ENCODE measurements at regions not wholly inside any gene's neighbourhood (a gene's known extent, or its start where the extent isn't known, plus 50 kb on each side); places are given as distances from the start of the nearest gene placed in this dataset.
"Not testable (repeated sequence)": the region's sequence is repeated elsewhere in the genome, so short reads cannot be mapped to it uniquely, and the experiment has no call there.

GRCh38 chr3:190972840-190973270, 110.4 kb upstream of the GMNC start:
- no peaks in the 10 kb centered on the region for H3K36me3 ChIP-seq
- no peaks in the 10 kb centered on the region for H3K4me1 ChIP-seq
- no peaks in the 10 kb centered on the region for H3K27me3 ChIP-seq
- TF ChIP-seq CTCF (IDR thresholded peaks at IDR 0.05), result no peak
- no peak overlapping the region for H3K27ac ChIP-seq
- no peak overlapping the region for H3K4me3 ChIP-seq
- ATAC-seq, result no peak
- no peak for DNase-seq
- intact Hi-C loops (cut with DNase I), result no loop called here
- no peaks in the 10 kb centered on the region for H3K9me3 ChIP-seq

- Histone ChIP-seq H3K4me1 (no peaks in the 10 kb centered on the region), H3K27ac (no peak overlapping the region), H3K27me3 (no peaks in the 10 kb centered on the region), H3K4me3 (no peak overlapping the region), H3K9me3 (no peaks in the 10 kb centered on the region), H3K36me3 (no peaks in the 10 kb centered on the region)
- no peak for DNase-seq
- ATAC-seq, result no peak
- TF ChIP-seq CTCF (IDR thresholded peaks at IDR 0.05), result no peak
- intact Hi-C loops (cut with DNase I), result no loop called here
These were observed 109.7 kb upstream of the GMNC start for GRCh38 chr3:190972196-190972595.

GRCh38 chr3:190970560-190970959, 108.1 kb upstream of the GMNC start:
- ATAC-seq, result no peak
- H3K4me3 ChIP-seq, result no peak overlapping the region
- no peak overlapping the region for H3K27ac ChIP-seq
- DNase-seq, result no peak
- no peak for TF ChIP-seq CTCF (IDR thresholded peaks at IDR 0.05)
- H3K9me3 ChIP-seq, result no peaks in the 10 kb centered on the region
- H3K27me3 ChIP-seq, result no peaks in the 10 kb centered on the region
- intact Hi-C loops (cut with DNase I), result no loop called here
- no peaks in the 10 kb centered on the region for H3K36me3 ChIP-seq
- H3K4me1 ChIP-seq, result no peaks in the 10 kb centered on the region

GRCh38 chr3:190968616-190969015, 106.1 kb upstream of the GMNC start:
- H3K4me3 ChIP-seq, result no peak overlapping the region
- no peak for TF ChIP-seq CTCF (IDR thresholded peaks at IDR 0.05)
- intact Hi-C loops (cut with DNase I), result no loop called here

GRCh38 chr3:190964931-190965330, 102.4 kb upstream of the GMNC start:
- intact Hi-C loops (cut with DNase I); DNase-seq; H3K9me3 ChIP-seq; H3K27me3 ChIP-seq; H3K36me3 ChIP-seq; H3K27ac ChIP-seq; ATAC-seq; H3K4me3 ChIP-seq; H3K4me1 ChIP-seq: not testable (repeated sequence)

More at GRCh38 chr3:190968616-190969015, 106.1 kb upstream of the GMNC start:
- Histone ChIP-seq H3K4me1 (no peaks in the 10 kb centered on the region), H3K27me3 (no peaks in the 10 kb centered on the region), H3K9me3 (no peaks in the 10 kb centered on the region), H3K36me3 (no peaks in the 10 kb centered on the region), H3K27ac (no peak overlapping the region)
- no peak for DNase-seq
- ATAC-seq, result no peak

GRCh38 chr3:190959077-190959476, 96.6 kb upstream of the GMNC start:
- H3K4me1 ChIP-seq, result no peaks in the 10 kb centered on the region
- DNase-seq (no peak), ATAC-seq (no peak)
- H3K4me3 ChIP-seq, result no peak overlapping the region
- no peaks in the 10 kb centered on the region for H3K9me3 ChIP-seq
- TF ChIP-seq CTCF (IDR thresholded peaks at IDR 0.05), result no peak
- intact Hi-C loops (cut with DNase I), result no loop called here
- no peak overlapping the region for H3K27ac ChIP-seq
- no peaks in the 10 kb centered on the region for H3K36me3 ChIP-seq
- no peaks in the 10 kb centered on the region for H3K27me3 ChIP-seq
